ENCODE measurements at regions not wholly inside any gene's neighbourhood (a gene's known extent, or its start where the extent isn't known, plus 50 kb on each side); places are given as distances from the start of the nearest gene placed in this dataset.

- DNase-seq, result no peak
These were observed 263.4 kb downstream of the PLA2G4A start for GRCh38 chr1:187092104-187092503.

DNA sequence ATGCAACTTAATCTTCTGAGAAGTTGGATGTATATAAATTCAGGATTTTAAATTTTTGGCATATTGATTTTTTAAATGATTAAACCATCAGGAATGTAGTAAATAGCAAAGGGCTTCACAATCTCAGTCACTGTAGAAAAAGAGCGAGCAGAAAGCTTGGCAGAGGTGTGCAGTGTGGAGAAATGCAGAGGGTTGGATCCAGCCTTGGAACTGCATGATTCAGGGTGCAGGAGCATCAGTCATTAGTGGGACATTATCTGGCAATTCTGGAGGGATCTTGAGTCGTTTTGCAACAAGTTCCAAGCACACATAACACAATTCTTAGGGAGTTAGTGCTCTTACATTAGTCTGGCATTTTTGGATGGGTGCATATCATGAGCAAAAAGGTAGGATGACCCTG, 267.9 kb downstream of the PLA2G4A start:
- no peak for DNase-seq

- no peak for DNase-seq
These were observed 281.6 kb downstream of the PLA2G4A start for GRCh38 chr1:187110351-187110750.

DNA sequence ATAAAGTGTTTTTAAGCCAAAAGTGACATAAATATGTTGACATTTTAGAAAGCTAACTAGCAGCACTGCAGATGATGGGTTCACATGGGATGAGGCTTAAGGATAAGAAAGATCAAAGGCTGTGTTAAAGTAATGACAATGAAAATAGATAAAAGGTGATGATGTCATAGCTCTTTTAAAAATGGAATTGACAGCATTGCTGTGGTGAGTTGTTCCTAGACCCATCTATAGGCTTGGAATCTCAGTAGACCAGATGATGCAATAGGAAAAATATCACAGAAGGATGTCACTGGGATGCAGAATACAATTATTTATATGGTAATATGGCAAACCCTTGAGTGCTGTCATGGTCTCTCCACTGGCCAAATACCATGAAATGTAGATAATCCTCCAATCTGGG, 286.0 kb downstream of the PLA2G4A start:
- DNase-seq, result no peak

DNA sequence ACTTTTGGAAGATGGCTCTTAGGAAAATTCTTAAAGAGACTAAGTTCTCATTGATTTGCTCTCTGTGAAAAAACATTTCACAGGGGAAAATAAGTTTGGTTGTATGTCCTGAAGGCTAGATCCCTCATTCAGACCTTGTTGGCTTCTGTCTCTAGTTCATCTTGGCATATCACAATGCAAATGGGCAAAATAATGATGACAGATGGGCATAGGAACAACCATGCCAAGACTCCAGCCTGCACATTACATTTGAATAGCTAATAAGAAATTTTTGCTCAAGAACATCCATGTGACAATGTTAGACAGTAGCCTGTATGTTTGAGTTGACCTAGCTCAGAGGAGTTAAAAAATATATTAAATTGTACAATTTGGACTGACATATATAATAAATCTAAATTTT, 292.9 kb downstream of the PLA2G4A start:
- DNase-seq, result no peak

- DNase-seq, result no peak
These were observed 293.8 kb downstream of the PLA2G4A start for GRCh38 chr1:187122566-187122965.

GRCh38 chr1:187129132-187129531, 300.4 kb downstream of the PLA2G4A start:
- DNase-seq, result no peak

DNA sequence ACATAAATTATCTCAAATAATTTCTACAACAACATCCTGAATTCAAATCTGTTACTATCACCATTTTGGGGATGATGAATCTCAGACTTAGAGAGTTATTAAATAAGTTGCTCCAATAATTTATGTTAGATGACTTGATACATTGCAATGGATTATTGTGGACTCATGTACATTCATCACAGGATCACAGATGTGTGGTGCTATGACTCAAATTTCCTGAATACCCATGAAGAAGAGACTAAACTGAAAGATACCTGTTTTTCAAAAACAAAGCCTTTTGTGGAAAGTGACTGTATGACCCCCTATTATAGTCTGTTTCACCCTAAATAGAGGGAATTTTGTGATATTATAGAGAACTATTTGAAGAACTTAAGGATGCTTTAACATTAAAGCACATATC, 315.0 kb downstream of the PLA2G4A start:
- DNase-seq, result no peak

DNA sequence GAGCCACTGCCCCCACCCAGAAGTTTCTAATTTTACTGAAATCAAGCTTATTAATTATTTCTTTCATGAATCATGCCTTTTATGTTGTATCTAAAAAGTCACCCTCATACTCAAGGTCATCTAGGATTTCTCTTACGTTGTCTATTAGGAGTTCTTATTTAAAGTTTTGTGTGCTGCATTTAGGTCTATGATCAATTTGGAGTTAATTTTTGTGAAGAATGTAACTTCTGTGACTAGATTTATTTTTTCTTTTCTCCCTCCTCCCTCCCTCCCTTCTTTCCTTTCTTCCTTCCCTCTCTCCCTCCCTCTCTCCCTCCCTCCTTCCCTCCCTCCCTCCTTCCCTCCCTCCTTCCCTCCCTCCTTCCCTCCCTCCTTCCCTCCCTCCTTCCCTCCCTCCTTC, 317.6 kb downstream of the PLA2G4A start:
- no peak for DNase-seq

- no peak for DNase-seq
These were observed 322.8 kb downstream of the PLA2G4A start for GRCh38 chr1:187151555-187151954.

- no peak for DNase-seq
These were observed 324.3 kb downstream of the PLA2G4A start for GRCh38 chr1:187153047-187153446.

DNA sequence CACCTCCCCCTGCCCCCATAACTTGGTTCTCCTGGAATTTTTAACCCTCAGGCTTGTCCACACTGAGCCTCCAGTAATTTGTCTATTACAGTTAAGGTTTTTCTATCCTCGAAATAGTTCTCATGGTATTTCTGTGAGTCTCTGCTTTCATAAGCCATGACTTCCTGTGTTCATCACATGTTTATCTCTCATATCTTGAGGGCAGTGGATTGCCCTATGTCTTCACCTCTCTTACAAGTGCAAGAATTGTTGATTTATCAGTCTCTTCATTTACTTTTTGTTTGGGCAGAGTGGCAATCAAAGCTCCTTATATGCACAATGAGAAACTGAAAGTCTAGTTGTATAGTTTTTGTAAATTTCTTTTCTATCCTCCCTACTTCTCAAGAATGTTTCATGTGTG, 328.4 kb downstream of the PLA2G4A start:
- no peak for DNase-seq

DNA sequence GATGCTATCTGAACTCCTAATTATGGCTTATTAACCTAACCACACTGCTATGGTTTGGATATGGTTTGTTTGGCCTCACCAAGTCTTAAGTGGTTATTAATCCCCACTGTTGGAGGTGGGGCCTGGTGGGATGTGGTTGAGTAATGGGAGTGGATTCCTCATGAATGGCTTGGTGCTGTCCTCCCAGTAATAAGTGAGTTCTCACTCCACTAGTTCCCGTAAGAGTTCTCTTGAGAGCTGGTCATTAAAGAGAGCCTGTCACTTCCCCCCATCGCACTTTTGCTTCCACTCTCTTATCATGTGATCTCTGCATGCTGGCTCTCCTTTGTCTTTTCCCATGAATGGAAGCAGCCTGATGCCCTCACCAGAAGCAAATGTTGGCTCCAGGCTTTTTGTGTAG, 328.8 kb downstream of the PLA2G4A start:
- no peak for DNase-seq

- DNase-seq, result no peak
These were observed 338.8 kb downstream of the PLA2G4A start for GRCh38 chr1:187167555-187167954.

GRCh38 chr1:187168297-187168696, 339.5 kb downstream of the PLA2G4A start:
- DNase-seq, result no peak

- no peak for DNase-seq
These were observed 356.6 kb downstream of the PLA2G4A start for GRCh38 chr1:187185389-187185788.

DNA sequence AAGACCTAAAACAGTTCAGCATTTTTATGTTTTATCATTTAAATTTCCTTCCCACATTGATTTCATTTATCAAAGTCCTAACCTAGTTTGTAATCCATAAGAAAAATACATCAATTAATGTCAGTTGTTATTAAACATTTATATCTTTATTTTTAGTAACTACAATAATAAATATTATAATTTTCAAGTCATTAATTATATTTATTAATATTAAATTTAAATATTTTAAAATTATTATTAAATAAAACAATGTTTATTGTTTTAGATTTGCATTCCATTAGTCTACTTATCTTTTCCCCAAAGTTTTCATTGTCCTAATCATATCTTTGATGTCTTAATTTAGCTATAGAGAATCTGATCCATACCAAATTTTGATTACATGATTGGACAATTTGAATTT, 368.9 kb downstream of the PLA2G4A start:
- no peak for DNase-seq

- DNase-seq, result no peak
These were observed 374.5 kb downstream of the PLA2G4A start for GRCh38 chr1:187203257-187203656.

- DNase-seq, result no peak
These were observed 383.6 kb downstream of the PLA2G4A start for GRCh38 chr1:187212377-187212776.

DNA sequence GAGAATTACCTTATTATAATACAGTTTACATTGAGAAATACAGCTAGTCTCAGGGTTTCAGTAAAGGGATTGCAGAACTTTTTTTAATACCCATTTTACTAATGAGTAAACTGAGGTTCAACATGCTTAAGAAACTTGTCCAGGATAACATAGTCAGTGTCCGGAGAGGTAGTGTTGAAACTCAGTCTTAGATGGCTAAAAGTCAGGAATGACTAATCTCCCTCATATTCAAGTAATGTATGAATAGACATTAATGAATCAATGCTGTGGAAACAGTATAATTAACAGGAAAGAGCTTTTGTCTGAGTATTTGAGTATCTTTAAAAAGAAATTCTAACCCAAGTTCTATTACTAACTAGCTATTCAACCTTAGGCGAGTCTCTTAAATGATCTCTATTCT, 397.6 kb downstream of the PLA2G4A start:
- no peak for DNase-seq

DNA sequence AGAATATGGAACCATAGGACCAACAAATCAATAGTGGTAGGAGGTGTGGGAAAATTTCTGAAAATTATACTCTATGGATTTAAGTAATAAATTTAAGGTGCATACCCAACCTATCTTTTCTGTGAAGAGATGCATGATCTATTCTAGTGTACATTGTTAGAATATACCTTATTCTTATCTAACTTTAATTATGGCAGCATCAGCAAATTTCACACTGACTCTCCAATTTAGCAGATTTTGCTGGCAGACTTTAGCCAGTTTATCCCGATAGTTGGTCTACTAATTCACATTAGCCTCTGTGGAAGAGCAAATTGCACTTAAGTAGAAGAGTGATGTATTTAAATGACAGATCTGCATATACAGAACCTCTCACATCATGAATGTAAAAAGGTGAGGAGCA, 400.0 kb downstream of the PLA2G4A start:
- no peak for DNase-seq

DNA sequence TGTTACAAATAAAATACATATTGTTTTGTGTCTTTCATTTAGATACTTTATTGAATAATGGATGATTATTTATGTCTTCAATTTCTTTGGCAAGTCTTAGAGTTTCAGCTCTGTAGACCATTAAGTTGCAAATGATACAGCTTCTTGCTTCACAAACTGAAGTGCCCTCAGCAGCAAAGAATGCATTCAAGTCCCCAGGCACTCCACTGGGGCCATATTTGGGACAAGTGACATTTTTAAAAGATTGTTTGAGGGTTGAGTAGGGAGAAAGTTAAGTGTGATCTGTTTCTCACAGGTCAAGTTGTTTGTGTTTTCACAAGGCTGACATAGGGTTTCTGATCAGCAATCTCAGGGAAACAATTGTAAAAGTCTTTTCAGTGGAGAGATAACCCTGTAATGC, 400.7 kb downstream of the PLA2G4A start:
- no peak for DNase-seq

DNA sequence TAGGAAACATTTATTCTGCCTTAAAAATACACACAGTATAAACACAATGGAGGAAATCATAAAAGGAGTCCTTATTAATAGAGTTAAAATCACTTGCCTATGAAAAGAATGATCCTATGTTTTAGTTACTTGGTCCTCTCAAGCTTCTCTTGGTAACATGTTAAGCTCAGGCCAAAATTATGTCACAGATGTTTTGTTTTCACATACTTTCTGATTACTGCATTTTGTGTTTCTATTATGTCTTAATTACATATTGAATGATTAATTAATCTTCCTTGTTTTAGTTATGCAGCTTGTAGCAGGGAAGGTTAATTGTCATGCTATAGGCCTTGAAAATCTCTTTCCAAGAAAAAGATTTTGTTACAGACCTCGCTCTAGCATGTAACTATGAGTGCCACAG, 406.0 kb downstream of the PLA2G4A start:
- no peak for DNase-seq

GRCh38 chr1:187236199-187236598, 407.4 kb downstream of the PLA2G4A start:
- no peak for DNase-seq

DNA sequence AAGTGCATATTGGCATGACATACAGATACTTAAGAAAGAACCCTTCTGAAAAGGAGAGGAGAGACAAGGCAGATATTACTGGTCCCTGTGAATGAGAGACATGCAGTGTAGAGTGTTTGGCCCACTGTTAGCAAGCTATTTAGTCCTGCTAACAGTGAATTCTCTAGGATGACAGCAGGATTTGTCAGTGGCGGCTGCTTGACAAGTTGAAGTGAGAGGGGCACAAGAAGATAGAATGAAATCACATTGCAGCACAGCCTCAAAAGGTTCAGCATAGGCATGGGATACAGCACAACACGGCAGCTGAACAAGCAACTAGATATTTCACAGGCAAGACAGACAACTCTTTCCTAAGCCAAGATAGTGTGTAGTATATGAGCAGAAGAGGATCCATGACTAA, 407.9 kb downstream of the PLA2G4A start:
- no peak for DNase-seq

DNA sequence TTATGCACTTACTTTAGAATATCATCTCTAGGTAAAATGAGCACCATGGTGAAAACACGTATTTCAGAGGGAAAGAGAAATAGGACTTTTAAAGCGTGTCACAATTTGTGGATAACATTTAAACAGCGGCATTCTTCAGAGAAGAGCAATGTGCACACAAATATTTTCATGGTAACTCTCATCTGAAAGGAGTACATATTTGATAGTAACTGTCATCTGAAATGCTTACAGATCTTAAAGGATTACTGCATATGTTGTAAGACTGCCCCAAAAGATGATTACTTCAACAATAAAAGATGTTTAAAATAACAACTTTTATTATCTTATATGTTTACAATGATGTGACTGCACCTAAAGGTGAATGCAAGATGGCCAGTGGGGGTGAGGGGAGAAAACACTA, 408.8 kb downstream of the PLA2G4A start:
- no peak for DNase-seq
